ENCODE measurements at regions not wholly inside any gene's neighbourhood (a gene's known extent, or its start where the extent isn't known, plus 50 kb on each side); places are given as distances from the start of the nearest gene placed in this dataset.

DNA sequence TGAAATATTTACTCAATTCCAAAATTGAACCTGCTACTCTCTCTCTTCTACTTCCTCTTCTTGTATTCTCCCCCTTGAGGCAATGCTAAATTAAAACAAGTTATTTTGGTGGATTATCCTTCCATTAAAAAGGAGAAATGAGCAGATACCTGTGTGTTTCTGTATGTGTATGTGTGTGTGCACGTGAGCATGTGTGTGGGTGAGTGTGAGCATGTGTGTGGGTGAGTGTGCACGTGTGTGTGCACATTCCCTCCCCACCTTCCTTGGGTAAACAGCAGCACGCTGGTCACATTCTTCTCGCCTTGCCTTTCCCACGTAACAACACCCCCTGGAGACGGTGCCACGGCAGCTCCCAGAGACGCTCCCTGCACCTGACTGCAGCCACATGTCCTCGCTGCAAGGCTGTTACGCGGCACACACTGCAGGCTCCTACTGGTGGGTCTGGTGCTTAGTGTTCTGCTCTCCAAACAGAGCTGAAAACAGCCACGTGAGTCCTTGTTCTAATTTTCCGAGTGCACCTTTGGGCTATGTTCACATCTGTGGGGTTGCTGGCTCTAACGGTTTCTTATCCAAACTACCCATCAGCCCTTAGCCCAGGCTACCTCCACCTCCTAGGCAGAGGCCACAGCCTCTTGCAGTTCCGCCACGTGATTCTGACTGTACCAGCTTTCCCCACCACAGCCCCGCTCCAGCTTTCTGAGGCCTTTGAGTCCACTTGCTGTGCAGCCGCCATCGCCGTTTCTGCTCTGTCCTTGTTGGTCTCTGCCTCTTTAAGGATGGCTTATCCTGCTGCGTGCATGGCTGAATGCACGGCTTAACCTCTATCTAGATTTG, 123.4 kb downstream of the CTTN start:
- no peak for DNase-seq (ENCODE audit: low spot score)

DNA sequence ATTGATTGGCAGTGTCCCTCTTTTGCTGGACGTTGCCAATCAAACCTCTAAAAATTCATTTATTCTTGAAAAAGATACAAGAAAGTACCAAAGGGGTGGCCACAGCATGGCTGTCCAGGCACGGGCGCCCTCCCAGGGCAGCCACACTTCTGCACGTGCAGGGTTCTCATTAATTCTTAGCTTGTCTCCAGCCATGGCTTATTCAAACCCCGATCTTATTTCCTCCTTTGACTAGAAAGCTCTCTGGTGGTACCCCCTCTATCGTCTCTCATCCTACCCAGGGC, 123.9 kb downstream of the CTTN start:
- no peak for DNase-seq (ENCODE audit: low spot score)

DNA sequence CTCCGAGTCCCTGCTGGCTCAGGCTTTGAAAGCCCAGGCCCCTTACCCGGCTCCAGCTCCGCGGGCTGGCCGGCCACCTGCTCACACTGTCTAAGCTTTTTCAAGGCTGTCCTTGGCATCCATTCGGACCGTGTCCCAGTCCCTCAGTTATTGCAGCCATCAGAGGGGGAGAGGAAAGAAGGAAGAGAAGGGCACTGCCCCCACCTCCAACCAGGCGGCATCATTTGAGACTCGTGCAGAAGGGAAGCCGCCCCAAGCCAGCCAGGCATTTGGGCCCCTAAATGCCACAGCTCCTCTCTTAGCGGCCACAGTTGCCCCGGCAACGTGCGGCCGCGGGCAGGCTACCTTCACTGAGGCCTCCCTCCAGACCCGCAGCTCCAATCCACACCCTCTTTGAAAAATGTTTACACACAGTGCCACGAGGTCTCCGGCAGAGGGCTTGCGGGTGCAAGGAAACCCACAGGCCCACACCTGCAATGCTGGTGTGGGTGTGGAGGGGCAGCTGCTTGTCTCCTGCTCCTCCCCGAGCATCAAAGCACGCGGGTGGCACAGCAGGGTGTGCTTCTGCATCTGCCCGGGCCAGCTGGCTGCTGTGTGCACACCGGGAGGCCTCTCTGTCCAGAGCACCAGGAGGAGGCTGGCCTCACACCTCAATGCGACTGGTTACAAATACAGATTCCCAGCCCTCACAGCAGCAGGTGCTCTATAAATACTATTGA, 124.4 kb downstream of the CTTN start:
- DNase-seq (ENCODE audit: low spot score), result no peak

DNA sequence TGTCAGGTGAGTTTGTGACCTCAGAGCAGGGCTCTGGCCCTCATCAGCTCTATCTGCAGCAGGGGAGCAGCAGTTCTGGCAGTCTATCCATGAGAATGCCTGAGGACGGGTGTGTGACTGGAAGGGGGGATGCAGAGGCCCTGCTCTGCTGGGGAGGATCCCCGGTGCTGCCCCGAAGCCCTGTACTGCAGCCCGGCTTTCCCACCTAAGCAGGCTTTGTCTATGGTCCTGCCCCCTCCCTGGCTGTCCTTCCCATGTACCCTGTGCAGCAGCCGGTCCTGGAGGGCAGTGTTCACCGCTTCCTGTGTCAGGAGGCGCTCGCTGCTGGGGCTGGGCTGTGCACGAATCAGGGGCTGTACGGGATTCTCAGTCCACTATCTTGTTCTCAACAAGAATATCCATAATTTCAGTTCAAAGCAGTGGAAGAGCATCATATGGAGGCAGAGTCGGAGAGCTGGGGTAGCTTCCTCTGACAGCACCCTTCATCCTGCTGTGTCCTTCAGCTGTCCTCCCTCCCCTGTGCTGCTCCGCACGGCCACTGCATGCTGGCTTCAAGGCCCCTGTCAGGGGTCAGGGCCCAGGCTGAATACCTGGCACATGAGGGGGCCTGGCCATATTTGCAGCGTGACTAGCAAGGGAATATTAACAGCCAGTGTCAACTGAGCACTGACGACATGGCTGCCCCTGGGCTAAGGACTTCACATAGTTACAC, 125.2 kb downstream of the CTTN start:
- DNase-seq (ENCODE audit: low spot score), result no peak

DNA sequence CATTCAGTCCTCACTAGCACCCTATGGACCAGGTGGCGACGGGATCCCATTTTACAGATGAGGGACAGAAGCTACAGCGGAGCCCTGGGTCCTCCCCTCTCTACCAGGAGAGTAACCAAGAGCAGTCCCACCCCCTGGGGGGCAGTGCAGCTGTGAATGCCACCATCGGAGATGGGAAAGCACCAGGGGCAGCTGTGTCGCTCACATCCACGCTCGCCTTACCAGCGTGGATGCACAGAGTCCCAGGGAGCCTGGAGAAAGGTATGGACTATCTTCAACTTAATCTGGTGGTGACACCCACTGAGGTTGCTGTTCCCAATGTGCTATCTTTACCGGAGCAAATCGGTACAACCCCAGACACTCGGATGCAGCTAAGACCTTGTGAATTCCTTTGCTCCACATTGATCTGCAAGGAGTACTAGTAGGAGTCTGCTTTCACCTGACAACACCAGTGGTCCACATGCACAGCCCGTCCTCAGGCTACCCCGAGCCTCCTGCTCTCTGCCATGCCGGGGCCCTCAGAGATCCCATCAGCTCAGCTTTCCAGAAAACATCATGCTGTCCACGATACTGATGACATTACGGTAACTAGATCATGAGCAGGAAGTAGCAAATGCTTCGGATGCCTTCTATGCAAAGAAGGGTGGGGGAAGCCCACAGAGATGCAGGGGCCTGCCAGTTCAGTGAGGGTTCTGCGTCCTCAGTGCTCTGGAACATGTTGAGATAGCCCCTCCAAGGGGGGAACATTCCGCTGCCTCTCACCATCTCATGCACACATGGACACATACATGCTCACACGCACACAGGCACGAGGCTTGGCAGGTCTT, 126.0 kb downstream of the CTTN start:
- no peak for DNase-seq (ENCODE audit: low spot score)

DNA sequence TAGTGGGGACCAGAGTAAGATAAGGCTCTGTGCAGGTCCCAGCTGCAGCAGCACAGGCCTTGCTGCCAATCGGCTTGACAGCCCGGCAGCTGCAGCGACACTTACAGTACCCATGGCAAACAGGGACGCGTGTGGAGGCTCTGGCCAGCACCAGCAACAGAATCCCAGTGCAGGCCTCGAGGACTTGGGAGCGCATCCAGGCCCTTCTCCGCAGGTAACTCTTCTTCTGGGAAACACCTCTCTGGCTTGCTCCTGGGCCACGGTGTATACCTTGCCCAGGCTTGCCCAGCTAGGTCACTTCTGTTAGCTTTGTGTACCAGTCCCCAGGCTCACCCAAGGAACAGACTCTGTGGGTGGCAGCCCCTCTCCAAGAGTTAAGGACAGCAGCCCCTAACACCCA, 126.7 kb downstream of the CTTN start:
- no peak for DNase-seq (ENCODE audit: low spot score)

DNA sequence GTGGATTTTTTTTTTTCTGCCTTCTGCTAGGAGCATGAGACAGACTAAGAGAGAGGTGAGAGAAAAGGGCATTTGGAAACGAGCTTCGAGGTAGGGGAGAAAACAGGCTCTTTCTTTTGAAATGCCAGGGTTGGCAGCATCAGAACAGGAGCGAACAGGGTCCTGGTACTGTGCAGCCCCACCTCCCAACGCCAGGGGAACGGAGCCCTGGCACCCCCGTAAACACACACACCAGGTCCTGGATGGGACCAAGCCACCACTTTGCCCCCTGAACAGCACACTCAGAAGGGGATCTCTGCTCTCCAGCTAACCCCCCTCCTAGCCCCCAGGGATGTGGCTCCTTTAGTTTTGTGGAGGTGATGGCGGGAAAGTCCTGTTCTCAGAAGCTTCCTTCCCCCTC, 127.1 kb downstream of the CTTN start:
- no peak for DNase-seq (ENCODE audit: low spot score)

DNA sequence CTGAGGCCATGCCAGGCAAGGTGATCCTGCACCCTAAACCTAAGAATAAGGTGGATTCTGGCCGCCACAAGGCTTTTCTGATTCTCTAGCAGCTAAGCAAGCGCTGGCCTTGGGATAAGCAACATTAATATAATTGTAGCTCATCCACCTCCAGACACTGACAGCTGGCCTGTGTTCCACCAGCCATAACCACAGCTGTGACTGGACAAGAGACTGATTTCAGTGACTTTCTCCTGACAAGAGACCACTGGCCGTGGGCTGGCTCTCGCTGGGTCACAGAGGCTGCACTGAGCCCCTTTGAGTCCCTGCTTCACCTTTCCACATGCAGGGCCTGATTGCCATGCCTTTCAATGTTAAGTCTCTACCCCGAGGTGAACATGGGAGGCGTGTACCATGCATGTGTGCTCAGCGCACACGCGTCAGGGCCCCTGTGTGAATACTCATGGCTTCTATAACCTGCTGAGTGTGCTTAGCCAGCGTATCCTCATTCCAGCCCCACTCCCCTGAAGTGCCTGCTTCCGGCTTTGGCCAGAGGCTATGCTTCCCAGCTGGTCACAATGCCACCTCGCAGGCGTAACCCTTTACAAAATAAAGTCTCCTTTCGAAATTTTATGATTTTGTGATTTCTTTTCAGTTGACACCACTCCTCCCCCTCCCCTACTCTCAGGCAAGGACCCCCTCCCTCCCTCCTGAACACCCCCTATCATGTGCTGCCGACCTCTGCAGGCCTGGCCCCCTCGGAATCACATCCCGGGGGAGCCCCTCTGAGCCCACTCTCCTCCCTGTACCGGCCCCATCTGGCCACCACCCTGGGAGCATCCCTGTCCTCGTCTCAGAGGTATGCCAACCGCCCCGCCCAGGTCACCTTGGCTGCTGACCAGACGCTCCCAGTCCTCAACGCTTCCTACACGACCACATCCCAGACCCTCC, 128.1 kb downstream of the CTTN start:
- no peak for DNase-seq (ENCODE audit: low spot score)

DNA sequence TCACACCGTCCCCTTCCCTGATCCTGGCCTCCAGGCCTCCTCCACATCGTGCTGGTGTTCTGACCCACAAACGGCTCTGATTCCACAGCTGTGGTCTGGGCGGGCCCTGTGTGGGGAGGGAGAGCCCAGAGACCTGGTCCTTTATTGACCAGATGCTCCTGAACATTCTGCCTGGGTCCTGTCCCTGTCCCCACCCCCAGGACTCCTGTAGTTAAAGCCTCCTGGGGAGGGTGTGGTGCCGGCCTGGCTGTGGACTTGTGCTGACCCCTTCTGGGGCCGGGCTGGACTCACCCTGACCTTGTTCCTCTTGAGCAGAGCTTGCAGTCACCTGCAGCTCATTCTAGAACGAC, 128.7 kb downstream of the CTTN start:
- no peak for DNase-seq (ENCODE audit: low spot score)

DNA sequence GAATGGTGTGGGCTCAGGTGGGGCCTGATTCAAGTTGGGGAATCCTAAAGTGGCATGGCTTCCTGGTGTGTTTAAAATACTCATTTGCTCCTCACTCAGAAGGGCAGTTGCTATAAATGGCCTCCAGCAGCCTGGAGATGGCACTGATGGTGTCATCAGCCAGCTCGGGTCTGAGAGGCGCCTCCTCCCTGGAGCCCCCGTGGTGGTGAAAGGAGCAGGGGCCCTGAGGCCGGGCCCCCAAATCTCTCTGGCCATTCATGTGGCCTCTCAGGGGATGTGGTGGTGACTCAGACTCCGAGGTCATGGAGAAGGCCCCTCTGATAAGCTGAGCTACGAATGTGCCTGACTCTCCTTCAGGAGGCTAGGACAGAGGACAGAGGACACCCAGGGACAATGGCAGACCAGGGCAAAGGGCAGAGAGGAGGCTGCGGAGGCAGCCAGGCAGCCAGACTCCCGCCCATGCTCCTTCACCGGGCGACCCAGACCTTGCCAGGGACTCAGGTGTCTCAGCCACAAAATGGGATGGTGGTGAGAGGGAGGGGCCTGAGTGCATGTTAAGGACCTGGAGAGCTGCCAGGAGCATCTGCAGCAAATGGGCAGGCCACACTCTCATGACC, 129.2 kb downstream of the CTTN start:
- DNase-seq (ENCODE audit: low spot score), result no peak

DNA sequence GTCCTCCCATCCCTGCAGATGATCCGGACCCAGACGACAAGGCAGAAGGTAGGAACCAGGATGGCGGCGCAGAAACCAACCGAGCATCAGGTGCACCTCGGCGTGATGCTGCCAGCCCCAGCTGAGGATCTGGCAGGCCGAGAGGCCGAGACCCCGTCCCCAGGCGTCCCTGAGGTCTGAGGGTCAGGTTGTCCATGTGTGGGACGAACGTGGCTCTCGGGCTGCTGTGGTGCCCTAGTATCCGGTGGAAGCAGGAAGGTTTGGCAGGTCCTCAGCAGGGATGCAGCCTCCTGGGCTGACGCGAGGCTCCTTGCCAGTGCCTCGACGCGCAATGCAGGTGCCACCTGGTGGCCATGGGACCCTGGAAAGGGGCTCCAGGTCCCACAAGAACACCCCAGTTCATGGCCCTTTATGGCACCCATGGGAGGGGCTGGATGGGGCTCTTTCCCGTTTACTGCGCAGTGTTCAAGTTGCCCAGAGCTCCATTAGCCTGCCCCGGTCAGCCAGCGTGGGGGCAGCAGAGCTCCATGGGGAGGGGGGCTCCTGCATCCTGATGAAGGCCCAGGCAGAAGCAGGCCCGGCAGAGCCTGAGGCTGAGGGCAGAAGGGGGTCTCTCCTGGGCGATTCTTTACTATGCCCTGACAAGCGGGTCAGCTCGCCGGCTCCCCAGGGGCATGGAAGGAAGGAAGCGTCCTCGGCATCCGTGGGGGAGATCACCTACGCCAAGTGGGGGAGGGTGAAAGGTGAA, 129.9 kb downstream of the CTTN start:
- DNase-seq (ENCODE audit: low spot score), result no peak

DNA sequence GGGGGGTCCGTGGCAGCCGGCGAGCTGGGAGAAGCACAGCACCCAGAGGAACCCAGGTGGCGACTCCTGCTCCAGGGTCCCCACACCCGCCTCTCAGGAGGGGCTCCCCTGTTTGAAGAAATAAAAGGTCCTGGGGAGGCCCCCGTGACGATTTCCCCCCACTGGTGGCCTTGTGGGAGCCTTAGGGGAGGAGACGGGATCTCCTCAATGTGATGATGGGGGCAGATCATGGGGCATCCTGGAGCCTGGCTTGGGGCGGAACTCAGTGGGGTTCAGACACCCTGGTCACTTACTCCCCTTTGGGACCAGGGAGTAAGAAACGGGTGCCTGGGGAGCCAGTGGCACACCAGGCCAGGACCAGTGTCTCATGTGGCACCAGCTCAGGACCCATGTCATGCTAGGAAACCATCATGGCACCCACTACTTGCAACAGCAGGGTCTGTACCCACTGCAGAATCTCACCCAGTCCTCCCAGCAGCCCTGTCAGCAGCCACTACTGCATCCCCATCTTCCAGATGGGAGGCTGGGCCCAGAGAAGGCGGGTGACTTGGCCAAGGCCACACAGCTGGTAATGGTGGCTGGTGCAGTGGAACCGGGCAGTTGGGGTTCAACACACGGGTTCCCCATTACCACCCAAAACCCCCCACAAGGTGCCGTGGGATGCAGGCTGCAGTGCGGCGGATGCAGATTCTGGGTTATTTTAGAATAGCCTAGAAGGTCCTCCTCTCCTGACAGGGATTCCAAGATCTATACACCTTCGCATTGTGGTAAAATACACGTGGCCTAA, 130.7 kb downstream of the CTTN start:
- DNase-seq (ENCODE audit: low spot score), result no peak

DNA sequence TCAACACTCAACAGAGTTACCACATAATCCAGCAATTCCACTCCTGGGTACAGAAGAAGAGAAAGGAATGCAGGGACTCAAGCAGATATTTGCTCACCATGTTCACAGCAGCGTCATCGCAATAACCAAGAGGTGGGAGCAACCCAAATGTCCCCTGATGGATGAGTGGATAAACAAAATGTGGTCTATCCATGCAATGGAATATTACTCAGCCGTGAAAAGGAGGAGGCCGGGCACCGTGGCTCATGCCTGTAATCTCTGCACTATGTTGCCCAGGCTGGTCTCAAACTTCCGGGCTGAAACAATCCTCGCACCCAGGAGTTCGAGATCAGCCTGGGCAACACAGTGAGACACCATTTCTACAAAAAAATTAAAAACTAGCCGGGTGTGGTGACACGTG, 131.7 kb downstream of the CTTN start:
- no peak for DNase-seq (ENCODE audit: low spot score)

DNA sequence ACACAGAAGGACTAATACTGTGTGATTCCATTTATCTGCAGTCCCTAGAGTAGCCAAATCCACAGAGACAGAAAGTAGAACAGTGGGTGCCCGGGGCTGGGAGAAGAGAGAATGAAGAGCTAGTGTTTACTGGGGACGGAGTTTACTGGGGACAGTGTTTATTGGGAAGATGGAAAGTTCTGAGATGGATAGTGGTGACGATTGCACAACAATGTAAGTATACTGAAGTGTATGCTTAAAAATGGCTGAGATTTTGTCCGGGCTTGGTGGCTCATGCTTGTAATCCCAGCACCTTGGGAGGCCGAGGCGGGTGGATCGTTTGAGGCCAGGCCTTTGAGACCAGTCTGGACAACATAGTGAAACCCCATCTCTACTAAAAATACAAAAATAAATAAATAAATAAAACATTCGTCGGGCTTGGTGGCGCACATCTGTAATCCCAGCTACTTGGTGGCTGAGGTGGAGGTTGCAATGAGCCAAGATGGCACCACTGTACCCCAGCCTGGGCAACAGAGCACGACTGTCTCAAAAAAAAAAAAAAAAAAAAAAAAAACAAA, 132.4 kb downstream of the CTTN start:
- DNase-seq (ENCODE audit: low spot score), result no peak

DNA sequence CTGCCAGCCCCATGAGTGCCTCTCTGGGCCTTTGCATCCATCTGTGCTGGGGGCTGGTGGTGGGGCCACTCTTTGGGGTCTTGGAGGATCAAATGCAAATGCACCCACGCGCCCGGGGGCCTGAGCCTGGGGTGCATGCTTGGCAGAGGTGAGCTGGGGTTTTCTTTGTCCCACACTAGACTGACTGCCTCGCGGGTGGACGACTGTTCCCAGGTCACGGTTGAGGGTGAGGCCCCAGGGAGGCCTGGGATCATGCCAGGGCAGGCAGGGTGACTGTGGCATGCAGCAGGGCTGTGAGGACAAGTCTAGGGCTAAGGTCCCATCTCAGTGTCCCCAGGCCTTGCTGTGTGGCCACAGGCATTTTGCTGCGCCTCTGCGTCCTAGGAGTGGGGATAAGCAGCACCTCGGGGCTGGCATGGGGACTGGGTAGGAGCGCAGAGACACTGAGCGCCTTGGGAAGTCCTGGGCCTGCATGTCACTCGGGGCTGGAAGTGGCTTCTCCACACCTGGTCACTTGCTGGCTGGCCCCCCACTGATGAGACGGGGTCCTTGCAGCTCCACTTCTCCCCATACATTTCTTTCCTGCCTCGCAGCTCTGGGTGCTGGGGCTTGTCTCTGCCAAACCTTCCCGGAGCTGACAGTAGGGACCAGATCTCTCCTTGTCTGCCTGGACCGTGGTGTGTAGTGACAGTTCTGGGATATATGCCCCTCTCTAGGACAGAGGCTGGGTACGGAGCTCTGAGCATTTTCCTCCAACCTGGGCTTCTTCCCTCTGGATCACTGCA, 133.1 kb downstream of the CTTN start:
- no peak for DNase-seq (ENCODE audit: low spot score)

DNA sequence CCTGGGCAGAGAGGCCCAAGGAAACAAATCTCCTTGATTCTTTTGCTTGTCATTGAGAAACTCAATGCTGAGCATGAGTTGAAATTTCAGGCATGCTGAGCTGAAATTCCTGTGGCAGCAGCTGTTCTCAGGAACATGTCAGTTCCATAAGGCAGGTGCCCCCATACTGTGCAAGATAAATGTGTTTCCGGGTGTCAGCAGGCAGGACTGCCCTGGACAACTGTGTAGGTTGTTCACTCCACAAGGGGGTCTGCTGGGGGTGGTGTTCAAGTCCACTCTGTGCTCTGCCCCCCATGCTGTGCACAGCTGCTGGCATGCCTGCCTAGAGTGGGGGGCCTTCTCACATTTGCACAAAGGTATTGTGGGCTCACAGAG, 133.7 kb downstream of the CTTN start:
- no peak for DNase-seq (ENCODE audit: low spot score)

DNA sequence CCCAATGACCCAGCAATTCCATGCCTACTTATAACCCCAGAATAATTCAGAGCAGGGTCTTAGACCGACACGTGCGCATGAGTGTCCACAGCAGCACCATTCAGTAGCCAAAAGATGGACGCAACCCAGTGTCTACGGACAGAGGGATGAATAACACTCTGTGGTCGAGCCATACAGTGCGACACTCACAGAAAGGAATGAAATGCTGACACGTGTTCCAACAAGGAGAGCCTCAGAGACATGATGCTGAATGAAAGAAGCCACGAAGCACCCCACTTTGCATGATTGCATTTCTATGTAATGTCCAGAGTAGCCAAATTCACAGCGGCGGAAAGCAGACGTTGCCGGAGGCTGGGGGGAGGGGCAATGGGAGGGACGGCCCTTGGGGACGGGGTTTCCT, 134.4 kb downstream of the CTTN start:
- no peak for DNase-seq (ENCODE audit: low spot score)

All from HuH-7 (cell line).